ENCODE measurements at regions not wholly inside any gene's neighbourhood (a gene's known extent, or its start where the extent isn't known, plus 50 kb on each side); places are given as distances from the start of the nearest gene placed in this dataset.

DNA sequence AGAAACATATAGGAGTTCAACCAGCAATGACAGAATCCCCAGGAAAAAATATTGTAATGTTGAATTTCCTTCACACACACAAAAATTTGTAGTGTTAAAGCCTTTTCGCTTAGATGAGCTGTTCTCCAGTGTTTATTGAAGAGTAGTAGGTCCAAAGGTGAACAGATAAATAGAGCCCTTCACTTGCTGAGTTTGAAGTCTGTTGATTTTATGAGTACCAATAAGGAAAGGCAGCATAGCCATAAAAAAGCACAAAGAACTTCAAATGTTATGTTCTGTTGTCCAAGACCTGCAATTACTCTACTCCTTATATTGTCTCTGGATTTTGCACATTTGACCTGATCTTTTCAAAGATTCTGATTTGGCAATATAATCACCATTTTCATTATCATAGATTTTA is 362.7 kb upstream of the B3GALT2 start:
- Histone ChIP-seq H3K4me1 (ENCODE audit: control insufficient read depth, insufficient read depth, low read length) (no peaks in the 10 kb centered on the region), H3K9me3 (ENCODE audit: control insufficient read depth, insufficient read depth, low read length) (no peaks in the 10 kb centered on the region), H3K36me3 (ENCODE audit: control insufficient read depth, insufficient read depth, low read length) (no peaks in the 10 kb centered on the region), H3K27me3 (ENCODE audit: control insufficient read depth, insufficient read depth, low read length) (no peaks in the 10 kb centered on the region), H3K4me3 (ENCODE audit: low read length) (no peak overlapping the region), H3K27ac (ENCODE audit: low read length) (no peak overlapping the region)
- no peak for DNase-seq (ENCODE audit: low read depth, low spot score)
- WGBS (ENCODE audit: insufficient coverage, insufficient read length): no CpG with 5 or more reads among the region's 1 CpG

DNA sequence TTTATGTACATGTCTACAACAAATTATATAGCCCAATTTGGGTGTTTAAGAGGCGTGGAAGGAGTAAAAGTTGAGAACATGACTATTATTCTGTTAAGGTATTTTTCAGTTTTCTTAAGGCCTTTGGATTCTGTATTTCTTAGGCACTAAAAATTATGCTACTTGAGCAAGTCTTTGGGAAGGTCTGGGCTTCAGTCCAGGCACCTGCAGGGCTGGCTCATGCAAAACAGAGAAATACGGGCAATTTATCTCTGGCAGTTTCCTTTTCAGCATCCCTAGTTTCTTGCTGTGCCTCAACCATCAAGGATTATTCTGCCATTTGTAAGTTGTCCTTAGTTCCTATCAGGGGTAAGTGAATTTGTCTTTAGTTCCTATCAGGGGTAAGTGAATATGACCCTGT is 358.8 kb upstream of the B3GALT2 start:
- H3K9me3 ChIP-seq (ENCODE audit: control insufficient read depth, insufficient read depth, low read length): no peaks in the 10 kb centered on the region
- H3K36me3 ChIP-seq (ENCODE audit: control insufficient read depth, insufficient read depth, low read length): no peaks in the 10 kb centered on the region
- 100% methylated on average over 1 of the region's 2 CpGs for WGBS (ENCODE audit: insufficient coverage, insufficient read length)
- no peaks in the 10 kb centered on the region for H3K27me3 ChIP-seq (ENCODE audit: control insufficient read depth, insufficient read depth, low read length)
- no peak overlapping the region for H3K4me3 ChIP-seq (ENCODE audit: low read length)
- no peak overlapping the region for H3K27ac ChIP-seq (ENCODE audit: low read length)
- no peaks in the 10 kb centered on the region for H3K4me1 ChIP-seq (ENCODE audit: control insufficient read depth, insufficient read depth, low read length)
- no peak for DNase-seq (ENCODE audit: low read depth, low spot score)

DNA sequence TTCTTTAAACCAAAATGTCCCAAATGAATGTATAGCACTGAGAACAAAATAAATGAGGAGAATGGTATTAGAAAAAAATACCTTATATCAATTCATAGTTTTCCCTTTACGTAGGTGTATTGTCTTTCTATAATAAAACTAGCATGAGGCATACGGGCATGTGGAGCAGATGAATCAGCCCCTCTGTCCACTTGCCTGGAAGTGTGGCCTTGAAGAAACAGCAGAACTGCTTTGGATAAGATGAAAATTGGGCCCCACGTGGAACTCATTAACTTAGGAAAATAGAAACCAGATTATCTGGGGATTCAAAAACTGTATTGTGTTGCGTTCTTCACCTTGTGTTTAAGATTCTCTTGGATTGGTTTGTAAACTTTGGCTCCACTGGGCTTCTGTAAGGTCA is 356.8 kb upstream of the B3GALT2 start:
- no peaks in the 10 kb centered on the region for H3K36me3 ChIP-seq (ENCODE audit: control insufficient read depth, insufficient read depth, low read length)
- H3K27me3 ChIP-seq (ENCODE audit: control insufficient read depth, insufficient read depth, low read length): no peaks in the 10 kb centered on the region
- no peak overlapping the region for H3K4me3 ChIP-seq (ENCODE audit: low read length)
- no peaks in the 10 kb centered on the region for H3K4me1 ChIP-seq (ENCODE audit: control insufficient read depth, insufficient read depth, low read length)
- no peaks in the 10 kb centered on the region for H3K9me3 ChIP-seq (ENCODE audit: control insufficient read depth, insufficient read depth, low read length)
- H3K27ac ChIP-seq (ENCODE audit: low read length): no peak overlapping the region
- no CpG with 5 or more reads among the region's 4 CpGs for WGBS (ENCODE audit: insufficient coverage, insufficient read length)
- DNase-seq (ENCODE audit: low read depth, low spot score): no peak

DNA sequence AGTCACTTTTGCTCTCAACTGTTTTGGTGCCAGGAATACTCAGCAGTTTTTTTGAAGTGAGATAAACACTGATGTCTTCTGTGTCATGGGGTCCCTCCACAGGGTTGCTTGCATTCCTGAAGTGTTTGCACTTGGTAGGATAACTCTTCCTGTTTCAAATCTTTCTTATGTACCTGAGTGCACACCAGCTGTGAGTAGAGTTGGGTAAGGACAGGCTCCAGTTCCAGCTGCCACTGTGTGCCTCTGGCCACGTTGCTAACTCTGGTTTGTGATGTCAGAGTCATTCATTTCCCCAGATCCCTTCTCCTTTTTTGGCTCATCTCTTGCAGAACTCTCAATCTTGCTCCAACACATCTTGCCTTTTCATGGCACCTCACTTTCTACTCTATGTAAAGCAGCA is 356.3 kb upstream of the B3GALT2 start:
- no peak for DNase-seq (ENCODE audit: low read depth, low spot score)
- Histone ChIP-seq H3K4me3 (ENCODE audit: low read length) (no peak overlapping the region), H3K27ac (ENCODE audit: low read length) (no peak overlapping the region), H3K27me3 (ENCODE audit: control insufficient read depth, insufficient read depth, low read length) (no peaks in the 10 kb centered on the region), H3K9me3 (ENCODE audit: control insufficient read depth, insufficient read depth, low read length) (no peaks in the 10 kb centered on the region), H3K36me3 (ENCODE audit: control insufficient read depth, insufficient read depth, low read length) (no peaks in the 10 kb centered on the region), H3K4me1 (ENCODE audit: control insufficient read depth, insufficient read depth, low read length) (no peaks in the 10 kb centered on the region)
- no CpG with 5 or more reads among the region's 1 CpG for WGBS (ENCODE audit: insufficient coverage, insufficient read length)

DNA sequence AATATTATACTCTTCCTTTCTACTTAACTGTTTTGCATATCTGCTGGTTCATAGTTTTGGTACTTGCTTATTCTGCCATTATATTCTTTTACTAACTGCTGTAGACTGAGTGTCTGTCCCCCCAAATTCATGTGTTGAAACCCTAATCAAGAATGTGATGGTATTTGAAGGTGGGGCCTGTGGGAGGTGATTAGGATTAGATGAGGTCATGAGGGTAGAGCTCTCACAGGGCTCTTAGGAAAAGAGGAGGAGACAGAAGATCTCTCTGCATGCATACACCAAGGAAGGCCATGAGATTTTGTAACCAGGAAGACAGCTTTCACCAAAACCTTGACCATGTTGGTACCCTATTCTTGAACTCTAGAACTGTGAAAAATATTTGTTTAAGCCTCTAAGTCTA is 354.1 kb upstream of the B3GALT2 start:
- Histone ChIP-seq H3K27ac (ENCODE audit: low read length) (no peak overlapping the region), H3K27me3 (ENCODE audit: control insufficient read depth, insufficient read depth, low read length) (no peaks in the 10 kb centered on the region), H3K4me3 (ENCODE audit: low read length) (no peak overlapping the region), H3K4me1 (ENCODE audit: control insufficient read depth, insufficient read depth, low read length) (no peaks in the 10 kb centered on the region), H3K9me3 (ENCODE audit: control insufficient read depth, insufficient read depth, low read length) (no peaks in the 10 kb centered on the region), H3K36me3 (ENCODE audit: control insufficient read depth, insufficient read depth, low read length) (no peaks in the 10 kb centered on the region)
- DNase-seq (ENCODE audit: low read depth, low spot score): no peak

DNA sequence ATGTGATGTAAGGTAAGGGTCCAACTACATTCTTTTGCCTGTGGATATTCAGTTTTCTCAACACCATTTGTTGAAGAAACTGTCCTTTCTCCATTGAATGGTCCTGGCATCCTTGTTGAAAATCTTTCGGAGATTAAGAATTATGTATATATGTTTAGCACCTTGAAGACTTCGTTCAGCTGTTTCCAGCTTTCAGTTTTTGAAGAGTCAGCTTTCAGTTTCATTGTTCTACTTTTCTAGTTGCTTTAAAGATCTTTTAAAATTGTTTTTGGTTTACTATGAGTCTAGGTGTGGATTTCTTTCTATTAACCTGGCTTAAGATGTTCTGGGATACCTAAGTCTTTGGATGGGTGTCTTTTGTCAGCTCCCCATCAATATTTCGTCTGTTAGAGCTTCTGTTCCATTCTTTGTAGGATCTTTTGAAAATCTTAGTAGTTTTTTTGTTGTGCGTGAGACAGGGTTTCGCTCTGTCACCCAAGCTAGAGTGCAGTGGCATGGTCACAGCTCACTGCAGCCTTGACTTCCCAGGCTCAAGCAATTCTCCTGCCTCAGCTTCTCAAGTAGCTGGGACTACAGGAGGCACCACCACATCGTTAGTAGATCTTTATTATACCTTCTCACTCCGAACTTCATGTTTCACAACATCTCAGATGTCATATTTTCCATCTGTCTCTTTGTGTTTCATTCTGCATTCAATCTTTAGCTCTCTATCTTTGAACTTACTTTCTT is 353.5 kb upstream of the B3GALT2 start:
- no peaks in the 10 kb centered on the region for H3K4me1 ChIP-seq (ENCODE audit: control insufficient read depth, insufficient read depth, low read length)
- no peaks in the 10 kb centered on the region for H3K36me3 ChIP-seq (ENCODE audit: control insufficient read depth, insufficient read depth, low read length)
- H3K27ac ChIP-seq (ENCODE audit: low read length): no peak overlapping the region
- no peaks in the 10 kb centered on the region for H3K9me3 ChIP-seq (ENCODE audit: control insufficient read depth, insufficient read depth, low read length)
- no peak overlapping the region for H3K4me3 ChIP-seq (ENCODE audit: low read length)
- no CpG with 5 or more reads among the region's 7 CpGs for WGBS (ENCODE audit: insufficient coverage, insufficient read length)
- DNase-seq (ENCODE audit: low read depth, low spot score): no peak
- H3K27me3 ChIP-seq (ENCODE audit: control insufficient read depth, insufficient read depth, low read length): no peaks in the 10 kb centered on the region

DNA sequence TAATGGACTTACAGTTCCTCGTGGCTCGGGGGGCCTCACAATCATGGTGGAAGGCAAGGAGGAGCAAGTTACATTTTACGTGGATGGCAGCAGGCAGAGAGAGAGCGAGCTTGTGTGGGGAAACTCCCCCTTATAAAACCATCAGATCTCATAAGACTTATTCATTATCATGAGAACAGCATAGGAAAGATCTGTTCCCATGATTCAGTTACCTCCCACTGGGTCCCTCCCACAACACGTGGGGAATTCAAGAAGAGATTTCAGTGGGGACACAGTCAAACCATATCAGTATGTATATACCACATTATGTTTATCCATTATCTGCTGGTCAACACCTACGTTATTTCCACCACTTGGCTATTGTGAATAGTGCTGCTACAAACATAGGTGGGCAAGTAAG is 352.3 kb upstream of the B3GALT2 start:
- Histone ChIP-seq H3K36me3 (ENCODE audit: control insufficient read depth, insufficient read depth, low read length) (no peaks in the 10 kb centered on the region), H3K27ac (ENCODE audit: low read length) (no peak overlapping the region), H3K9me3 (ENCODE audit: control insufficient read depth, insufficient read depth, low read length) (no peaks in the 10 kb centered on the region), H3K4me1 (ENCODE audit: control insufficient read depth, insufficient read depth, low read length) (no peaks in the 10 kb centered on the region), H3K4me3 (ENCODE audit: low read length) (no peak overlapping the region), H3K27me3 (ENCODE audit: control insufficient read depth, insufficient read depth, low read length) (no peaks in the 10 kb centered on the region)
- no peak for DNase-seq (ENCODE audit: low read depth, low spot score)
- WGBS (ENCODE audit: insufficient coverage, insufficient read length): no CpG with 5 or more reads among the region's 6 CpGs

DNA sequence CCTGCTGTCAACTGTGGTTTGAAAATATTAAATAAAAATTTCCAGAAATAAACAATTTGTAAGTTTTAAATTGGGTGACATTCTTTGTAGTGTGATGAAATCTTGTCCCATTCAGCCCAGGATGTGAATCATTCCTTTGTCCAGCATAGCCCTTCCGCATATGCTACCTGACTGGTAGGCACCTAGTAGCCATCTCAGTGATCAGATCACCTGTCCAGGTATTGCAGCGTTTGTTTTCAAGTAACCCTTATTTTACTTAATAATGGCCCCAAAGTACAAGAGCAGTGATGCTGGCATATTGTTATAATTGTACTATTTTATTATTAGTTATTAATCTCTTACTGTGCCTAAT is 351.6 kb upstream of the B3GALT2 start:
- DNase-seq (ENCODE audit: low read depth, low spot score): no peak
- Histone ChIP-seq H3K4me1 (ENCODE audit: control insufficient read depth, insufficient read depth, low read length) (no peaks in the 10 kb centered on the region), H3K9me3 (ENCODE audit: control insufficient read depth, insufficient read depth, low read length) (no peaks in the 10 kb centered on the region), H3K27me3 (ENCODE audit: control insufficient read depth, insufficient read depth, low read length) (no peaks in the 10 kb centered on the region), H3K36me3 (ENCODE audit: control insufficient read depth, insufficient read depth, low read length) (no peaks in the 10 kb centered on the region), H3K4me3 (ENCODE audit: low read length) (no peak overlapping the region), H3K27ac (ENCODE audit: low read length) (no peak overlapping the region)
- WGBS (ENCODE audit: insufficient coverage, insufficient read length): no CpG with 5 or more reads among the region's 2 CpGs

DNA sequence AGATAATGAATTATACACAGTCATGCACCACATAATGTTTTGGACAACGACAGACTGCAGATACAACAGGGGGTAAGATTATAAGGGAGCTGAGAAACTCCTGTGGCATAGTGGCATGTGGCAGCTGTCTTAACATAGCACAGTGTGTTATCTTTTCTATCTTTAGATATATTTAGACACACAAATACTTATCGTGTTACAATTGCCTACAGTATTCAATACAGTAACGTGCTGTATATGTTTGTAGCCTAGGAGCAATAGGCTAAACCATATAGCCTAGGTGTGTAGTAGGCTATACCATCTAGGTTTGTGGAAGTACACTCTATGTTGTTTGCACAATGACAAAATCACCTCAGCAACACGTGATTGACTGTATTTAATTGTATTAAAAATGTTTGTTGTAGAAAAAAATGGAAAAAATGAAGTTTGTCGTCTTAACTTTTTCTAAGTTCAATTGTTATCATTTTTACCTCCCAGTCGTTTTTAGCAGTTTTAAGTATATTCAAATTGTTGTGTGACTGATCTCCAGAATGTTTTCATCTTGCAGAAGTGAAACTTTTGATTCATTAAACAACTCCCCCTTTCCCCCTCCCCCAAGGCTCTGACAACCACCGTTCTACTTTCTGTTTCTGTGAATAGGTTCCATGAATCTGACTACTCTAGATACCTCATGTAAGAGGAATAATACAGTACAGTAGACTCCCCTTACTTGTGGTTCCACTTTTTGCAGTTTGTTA is 351.0 kb upstream of the B3GALT2 start:
- no peak for DNase-seq (ENCODE audit: low read depth, low spot score)
- Histone ChIP-seq H3K9me3 (ENCODE audit: control insufficient read depth, insufficient read depth, low read length) (no peaks in the 10 kb centered on the region), H3K36me3 (ENCODE audit: control insufficient read depth, insufficient read depth, low read length) (no peaks in the 10 kb centered on the region), H3K4me3 (ENCODE audit: low read length) (no peak overlapping the region), H3K27ac (ENCODE audit: low read length) (no peak overlapping the region), H3K4me1 (ENCODE audit: control insufficient read depth, insufficient read depth, low read length) (no peaks in the 10 kb centered on the region), H3K27me3 (ENCODE audit: control insufficient read depth, insufficient read depth, low read length) (no peaks in the 10 kb centered on the region)
- 100% methylated on average over 1 of the region's 7 CpGs for WGBS (ENCODE audit: insufficient coverage, insufficient read length)

DNA sequence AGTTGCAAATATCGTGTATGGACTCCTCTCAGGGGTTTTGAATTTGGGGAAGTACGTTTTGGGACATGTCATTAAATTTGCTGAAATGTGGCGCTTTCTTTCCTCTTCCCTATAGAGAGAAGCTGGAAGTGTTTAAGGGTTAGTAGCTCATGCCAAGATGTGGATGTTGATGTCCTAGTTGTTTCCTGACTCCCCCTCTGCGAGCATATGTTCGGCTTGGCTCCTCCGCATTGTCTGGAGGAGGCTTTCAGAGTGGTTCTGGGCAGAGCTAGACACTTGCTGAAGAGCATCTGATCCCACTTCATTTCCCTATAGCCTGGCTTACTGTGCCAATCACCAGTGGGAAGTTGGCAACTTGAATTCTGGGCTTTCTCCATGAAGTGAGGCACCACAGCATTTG is 347.4 kb upstream of the B3GALT2 start:
- Histone ChIP-seq H3K27me3 (ENCODE audit: control insufficient read depth, insufficient read depth, low read length) (no peaks in the 10 kb centered on the region), H3K9me3 (ENCODE audit: control insufficient read depth, insufficient read depth, low read length) (no peaks in the 10 kb centered on the region), H3K4me1 (ENCODE audit: control insufficient read depth, insufficient read depth, low read length) (no peaks in the 10 kb centered on the region), H3K4me3 (ENCODE audit: low read length) (no peak overlapping the region), H3K36me3 (ENCODE audit: control insufficient read depth, insufficient read depth, low read length) (no peaks in the 10 kb centered on the region), H3K27ac (ENCODE audit: low read length) (no peak overlapping the region)
- no CpG with 5 or more reads among the region's 6 CpGs for WGBS (ENCODE audit: insufficient coverage, insufficient read length)
- DNase-seq (ENCODE audit: low read depth, low spot score): no peak

Data from iPS DF 6.9 (cell line).